Right lobe of liver (tissue), 4 donors: ENCODE measurements at regions not wholly inside any gene's neighbourhood (a gene's known extent, or its start where the extent isn't known, plus 50 kb on each side); places are given as distances from the start of the nearest gene placed in this dataset.

Source experiments
- CTCF ChIP-seq, 4 donors: fragments of 200-600 bp in 3 of 4; fragments of 450-650 bp in 1 of 4; IDR thresholded peaks; one replicate each; pipeline versions ENCODE4 v1.5.1 to v1.8.0; 2016 to 2022; ENCODE audit warnings: antibody characterized with exemption in 4 of 4, mild to moderate bottlenecking in 2 of 4
- POLR2A ChIP-seq: fragments of 450-650 bp; IDR thresholded peaks from one replicate; pipeline ENCODE4 v1.6.1; 2017; ENCODE audit warnings: antibody characterized with exemption, mild to moderate bottlenecking
- donor health status: DM: no; HTN: no; CAD: no.
- donor health status: DM: no; HTN: no; CAD: no.
- donor health status: DM: no; HTN: yes; CAD: no.

GRCh38 chr21:28308516-28308915 is 684.2 kb downstream of the LTN1 start:
- TF ChIP-seq POLR2A (no peak), CTCF (IDR thresholded peaks at IDR 0.05) (no peak)
